ELR (cell line): ENCODE measurements at regions not wholly inside any gene's neighbourhood (a gene's known extent, or its start where the extent isn't known, plus 50 kb on each side); places are given as distances from the start of the nearest gene placed in this dataset.

Experiments used
- DNase-seq: peaks from one replicate; pipeline ENCODE4 v3.0.0-alpha.2; 2015; ENCODE audit warnings: low read depth

DNA sequence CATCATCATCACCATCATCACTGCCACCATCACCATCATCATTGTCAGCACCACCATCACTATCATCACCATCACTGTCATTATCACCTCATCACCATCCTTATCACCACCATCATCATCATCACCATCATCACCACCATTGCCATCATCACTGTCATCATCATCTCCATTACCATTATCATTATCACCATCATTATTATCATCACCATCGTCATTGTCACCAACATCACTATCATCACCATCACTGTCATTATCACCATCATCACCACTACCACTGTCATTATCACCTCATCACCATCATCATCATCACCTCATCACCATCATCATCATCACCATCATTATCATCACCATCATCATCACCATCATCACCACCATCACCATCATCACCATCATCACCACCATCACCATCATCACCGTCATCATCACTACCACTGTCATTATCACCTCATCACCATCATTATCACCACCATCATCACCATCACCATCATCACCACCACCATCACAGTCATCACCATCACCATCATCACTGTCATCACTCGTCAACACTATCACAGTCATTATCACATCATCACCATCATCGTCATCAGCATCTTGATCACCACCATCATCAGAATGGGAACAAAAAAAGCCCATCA lies 191.1 kb downstream of the TTLL2 start:
- no peak for DNase-seq

GRCh38 chr6:167517254-167517916 lies 192.5 kb downstream of the TTLL2 start:
- DNase-seq, result no peak

DNA sequence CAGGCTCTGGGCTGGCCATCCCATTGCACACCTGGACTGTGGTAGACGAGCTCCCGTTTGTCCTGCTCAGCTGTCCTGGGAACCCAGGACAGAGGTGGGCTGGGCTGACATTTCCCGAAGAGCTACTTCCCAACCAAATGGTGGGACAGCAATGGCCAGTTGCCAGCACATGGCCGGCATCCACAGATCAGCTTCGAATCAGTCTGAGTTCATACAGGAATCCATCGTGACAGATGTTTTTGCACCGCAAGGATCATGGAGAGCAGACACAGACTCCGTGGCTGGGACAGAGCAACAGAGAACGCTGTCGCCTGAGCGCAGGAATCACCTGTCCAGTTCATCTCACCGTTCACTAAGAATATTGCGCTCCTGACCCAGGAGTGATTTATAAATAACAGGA lies 198.5 kb downstream of the TTLL2 start:
- no peak for DNase-seq

GRCh38 chr6:167524261-167525111 lies 199.6 kb downstream of the TTLL2 start:
- no peak for DNase-seq

DNA sequence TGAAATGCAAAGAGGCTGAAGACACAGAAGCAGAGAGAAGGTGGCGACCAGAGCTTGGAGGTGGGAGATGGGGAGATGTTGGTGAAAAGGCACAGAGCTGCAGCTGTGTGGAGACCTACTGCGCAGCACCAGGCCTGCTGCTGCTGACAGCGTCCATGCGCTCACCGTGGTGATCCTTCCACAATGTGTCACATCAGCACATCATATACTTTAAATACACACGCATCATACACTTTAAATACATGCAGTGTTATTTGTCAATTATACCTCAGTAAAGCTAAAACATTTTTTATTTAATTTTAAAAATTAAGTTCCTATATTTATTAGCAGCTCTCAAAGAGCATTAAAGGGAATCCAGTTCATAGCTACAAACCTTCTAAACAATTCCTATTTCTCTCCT lies 200.9 kb downstream of the TTLL2 start:
- DNase-seq, result no peak

DNA sequence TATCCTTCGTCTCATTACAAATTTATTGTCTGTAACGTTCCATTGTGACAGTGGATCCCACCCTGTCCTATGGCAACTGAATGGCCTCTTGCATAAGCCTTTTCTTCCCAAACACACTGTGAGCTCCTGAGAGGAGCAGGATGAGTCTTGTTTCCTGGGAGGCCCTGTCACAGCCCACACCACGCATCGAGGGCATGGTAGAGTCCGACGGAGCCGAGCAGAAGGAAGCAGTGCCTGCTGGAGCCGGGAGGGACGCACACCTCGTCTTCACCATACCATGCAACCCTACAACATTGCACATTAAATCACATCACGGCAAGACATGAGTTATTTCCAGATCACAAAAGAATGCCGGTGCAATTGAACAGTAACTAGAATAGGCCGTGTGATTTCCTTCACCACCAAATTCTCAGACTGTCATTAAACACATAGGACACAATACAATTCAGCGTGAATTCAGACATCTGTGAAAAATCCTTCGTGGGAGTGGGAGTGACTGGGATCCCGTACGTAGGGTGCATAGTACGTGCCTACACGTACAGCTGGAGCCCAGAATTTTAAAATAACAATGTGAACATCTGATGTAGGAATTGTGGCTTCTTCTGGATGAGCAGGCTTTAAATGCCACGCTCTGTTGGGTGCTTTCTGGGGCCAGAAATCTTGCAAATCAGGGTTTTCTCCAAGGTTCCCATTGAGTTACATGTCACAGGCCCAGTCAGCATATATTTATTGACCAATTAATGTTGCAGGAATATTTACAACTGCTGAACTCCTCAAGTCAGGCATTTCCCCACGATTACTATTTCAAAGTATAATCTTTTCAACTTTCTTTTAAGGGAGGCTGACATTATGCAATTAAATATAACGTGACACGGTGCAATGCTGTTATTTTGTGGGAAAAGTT lies 201.8 kb downstream of the TTLL2 start:
- DNase-seq, result no peak

DNA sequence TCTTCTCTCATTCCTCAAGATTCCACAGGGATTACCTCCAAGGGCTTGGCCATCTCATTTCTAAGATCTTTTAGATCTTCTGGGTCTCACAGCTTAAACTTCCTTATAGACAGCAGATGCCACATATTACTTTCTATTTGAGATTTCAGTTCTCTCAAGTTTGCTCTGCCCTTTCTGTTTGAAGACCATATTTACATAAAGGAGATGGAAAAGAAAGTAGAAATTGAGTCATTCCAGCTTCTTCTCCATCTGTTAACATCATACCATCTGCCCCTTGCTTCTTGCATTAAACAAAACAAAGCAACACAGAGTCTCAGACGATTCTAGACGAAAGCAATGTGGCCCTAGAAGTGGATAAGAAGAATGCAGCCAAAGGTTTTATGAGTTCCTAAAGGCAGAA lies 203.4 kb downstream of the TTLL2 start:
- no peak for DNase-seq

GRCh38 chr6:167528976-167529375 lies 204.1 kb downstream of the TTLL2 start:
- DNase-seq, result no peak

GRCh38 chr6:167529444-167530335 lies 204.8 kb downstream of the TTLL2 start:
- DNase-seq, result no peak

DNA sequence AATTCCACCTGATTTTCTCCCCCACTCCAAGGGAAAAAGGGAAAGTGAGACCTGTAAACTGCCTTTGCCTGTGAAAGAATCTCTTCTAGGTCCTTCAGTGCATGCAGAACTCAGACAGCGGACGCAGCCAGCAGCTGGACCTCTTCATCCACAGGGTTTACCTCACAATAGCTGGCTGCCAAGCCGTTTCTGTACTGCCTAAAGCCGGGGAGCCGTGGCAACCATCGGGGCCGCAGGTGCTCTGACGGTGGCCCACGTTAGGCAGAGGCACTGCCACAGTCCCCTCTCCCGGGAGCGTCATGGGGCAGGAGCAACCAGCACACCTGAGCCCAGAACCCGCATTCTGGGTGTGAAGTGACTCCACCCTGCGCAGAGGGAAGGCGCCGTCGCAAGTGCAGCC lies 206.1 kb downstream of the TTLL2 start:
- DNase-seq, result no peak

DNA sequence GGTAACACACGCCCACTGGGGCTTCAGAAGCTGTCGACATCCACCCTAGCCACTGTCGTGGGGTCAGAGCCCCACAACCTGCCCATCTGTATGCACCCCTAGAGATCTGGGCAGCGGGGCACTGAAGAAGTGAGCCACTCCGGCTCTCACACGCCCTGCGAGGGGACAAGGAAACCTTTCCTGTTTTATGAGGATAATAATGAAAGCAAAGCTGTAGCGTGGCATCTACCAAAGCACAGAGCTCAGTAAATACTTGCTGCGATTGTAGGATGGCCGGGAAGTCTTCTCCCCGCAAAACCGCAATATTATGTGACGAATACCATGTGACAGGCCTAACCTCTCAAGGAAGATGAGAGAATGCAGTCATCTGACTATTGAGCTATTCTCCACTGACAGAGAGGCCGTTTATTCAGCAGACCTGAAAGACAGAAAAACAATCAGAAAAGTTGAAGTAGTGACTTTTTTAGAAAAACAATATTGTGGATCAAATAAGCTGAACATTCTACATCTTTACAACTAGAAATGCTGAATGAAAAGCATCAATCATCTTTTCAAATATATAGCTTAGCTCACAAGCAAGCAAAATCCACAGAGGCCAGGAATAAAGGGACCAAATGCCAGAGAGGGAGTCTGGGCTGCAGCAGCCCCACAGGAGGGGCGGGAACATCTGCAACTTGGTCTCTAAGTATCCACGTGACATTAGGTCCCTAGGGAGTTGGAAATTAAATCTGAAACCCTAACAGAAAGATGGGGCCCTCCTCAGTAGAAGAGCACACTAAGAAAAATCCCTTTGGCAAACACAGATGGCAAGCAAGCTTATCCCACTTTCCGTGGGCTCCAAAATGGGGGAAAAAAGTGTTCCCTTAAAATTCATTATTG lies 207.8 kb downstream of the TTLL2 start:
- DNase-seq, result no peak

GRCh38 chr6:167533851-167534250 lies 209.0 kb downstream of the TTLL2 start:
- no peak for DNase-seq

GRCh38 chr6:167537816-167538215 lies 212.9 kb downstream of the TTLL2 start:
- DNase-seq, result no peak

DNA sequence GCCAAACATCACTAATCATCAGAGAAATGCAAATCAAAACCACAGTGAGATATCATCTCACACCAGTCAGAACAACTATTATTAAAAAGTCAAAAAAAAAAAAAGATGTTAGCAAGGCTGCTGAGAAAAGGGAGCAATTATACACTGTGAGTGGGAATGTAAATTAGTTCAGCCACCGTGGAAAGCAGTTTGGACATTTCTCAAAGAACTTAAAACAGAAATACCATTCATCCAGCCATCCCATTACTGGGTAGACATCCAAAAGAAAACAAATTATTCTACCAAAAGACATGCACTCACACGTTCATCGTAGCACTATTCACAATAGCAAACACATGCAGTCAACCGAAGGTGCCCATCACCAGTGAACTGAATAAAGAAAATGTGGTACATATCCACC lies 213.9 kb downstream of the TTLL2 start:
- DNase-seq, result no peak

- no peak for DNase-seq
Observed at GRCh38 chr6:167540796-167541195, 215.9 kb downstream of the TTLL2 start.

GRCh38 chr6:167541544-167541943 lies 216.7 kb downstream of the TTLL2 start:
- DNase-seq, result no peak

DNA sequence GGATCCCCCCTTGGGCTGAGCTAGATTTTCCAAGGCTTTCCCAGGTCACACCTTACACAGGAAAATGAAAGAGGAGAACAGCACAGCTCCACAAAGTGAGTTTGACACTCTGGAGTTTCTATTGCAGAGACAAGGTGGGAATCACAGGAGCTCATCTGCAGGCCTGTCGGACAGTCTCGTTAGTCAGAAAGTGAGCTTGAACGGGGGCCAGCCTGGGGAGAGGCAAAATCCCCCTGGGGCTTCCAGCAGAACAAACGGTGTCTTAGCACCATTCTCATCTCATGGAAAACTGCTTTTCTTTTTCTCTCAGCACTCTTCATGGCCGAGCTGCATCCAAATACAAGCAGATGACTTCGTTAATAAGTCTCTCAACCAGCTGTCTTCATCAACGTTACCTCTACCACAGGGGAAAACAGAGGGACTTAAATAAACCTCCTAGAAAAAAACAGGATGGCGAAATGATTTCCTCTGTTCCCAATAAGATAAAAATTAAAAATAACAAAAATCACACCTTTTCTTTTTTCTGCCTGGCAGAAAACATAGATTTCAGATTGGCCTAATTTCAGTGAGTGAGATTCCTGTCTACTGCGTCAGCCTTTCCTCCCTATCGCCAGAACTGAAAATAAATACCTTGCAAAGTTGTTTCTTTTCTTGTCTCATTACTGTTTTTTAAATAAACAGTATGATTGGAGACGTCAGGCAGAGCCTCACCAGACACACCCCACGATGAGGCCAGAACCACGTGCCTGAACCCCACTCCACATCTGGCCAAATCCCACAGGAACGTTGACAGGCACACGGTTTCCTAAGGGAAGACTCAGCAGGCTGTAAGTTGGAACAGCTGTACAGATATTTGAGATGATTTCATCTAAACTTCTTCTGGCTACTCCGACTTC lies 219.0 kb downstream of the TTLL2 start:
- no peak for DNase-seq

- DNase-seq, result no peak
Observed at GRCh38 chr6:167546611-167547327, 221.9 kb downstream of the TTLL2 start.
